Left lobe of liver (tissue), 2 donors: ENCODE measurements at regions not wholly inside any gene's neighbourhood (a gene's known extent, or its start where the extent isn't known, plus 50 kb on each side); places are given as distances from the start of the nearest gene placed in this dataset.
"Not testable (repeated sequence)": the region's sequence is repeated elsewhere in the genome, so short reads cannot be mapped to it uniquely, and the experiment has no call there.

Source experiments
- ATAC-seq: fragments of 200-7000 bp; cut with Tn5 transposase; one replicate; pipeline ENCODE4 v1.9.1; 2020; ENCODE audit warnings: mild to moderate bottlenecking, moderate library complexity
- DNase-seq: peaks from one replicate; pipeline ENCODE4 v3.0.0-alpha.2; 2020; ENCODE audit warnings: low spot score
- donor health status: DM: no; HTN: no; CAD: no; lungs with moderate emphysema.
- donor health status: DM: no; HTN: yes; CAD: no.

DNA sequence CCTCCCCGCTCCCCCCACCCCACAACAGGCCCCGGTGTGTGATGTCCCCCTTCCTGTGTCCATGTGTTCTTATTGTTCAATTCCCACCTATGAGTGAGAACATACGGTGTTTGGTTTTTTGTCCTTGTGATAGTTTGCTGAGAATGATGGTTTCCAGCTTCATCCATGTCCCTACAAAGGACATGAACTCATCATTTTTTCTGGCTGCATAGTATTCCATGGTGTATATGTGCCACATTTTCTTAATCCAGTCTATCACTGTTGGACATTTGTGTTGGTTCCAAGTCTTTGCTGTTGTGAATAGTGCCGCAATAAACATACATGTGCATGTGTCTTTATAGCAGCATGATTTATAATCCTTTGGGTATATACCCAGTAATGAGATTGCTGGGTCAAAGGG is 104.3 kb downstream of the MTPN start:
- DNase-seq, ATAC-seq: not testable (repeated sequence)

DNA sequence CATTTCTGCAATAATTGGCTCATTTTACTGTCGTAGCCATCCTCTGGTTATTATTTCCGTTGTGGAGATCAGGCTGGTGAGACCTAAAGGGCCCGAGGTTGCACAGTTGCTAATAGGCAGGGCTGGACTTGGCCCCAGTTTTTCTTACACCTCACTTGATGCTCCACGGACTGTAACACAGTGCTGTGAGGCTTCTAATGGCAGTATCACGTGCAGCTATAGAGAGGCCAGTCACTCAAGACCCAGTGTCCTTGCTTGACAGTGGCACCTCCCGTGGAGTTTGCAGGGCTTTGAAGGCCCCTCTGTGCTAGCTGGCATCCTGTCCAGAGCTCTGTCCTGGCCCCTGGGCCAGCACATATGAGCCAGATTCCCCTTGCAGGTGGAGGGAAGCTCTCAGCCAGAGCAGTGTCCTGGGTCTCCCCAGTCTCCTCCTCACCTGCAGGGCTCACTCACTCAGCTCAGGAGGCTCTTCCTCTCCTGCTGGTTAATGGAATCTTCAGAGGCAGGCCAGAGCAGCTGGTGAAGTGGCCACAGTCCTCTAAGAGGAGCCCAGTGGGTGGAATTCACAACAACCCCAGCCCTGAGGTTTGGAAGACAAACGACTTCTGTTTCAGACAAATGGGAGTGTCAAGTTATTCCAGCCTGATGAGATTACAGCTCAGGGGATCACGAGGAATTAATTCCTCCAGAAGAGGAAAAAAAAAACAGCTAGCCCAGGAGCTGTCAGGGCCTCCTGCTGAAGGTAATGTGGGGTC is 114.2 kb upstream of the FAM180A start:
- ATAC-seq (no peak), DNase-seq (no peak)

GRCh38 chr7:135859538-135859937 is 110.9 kb upstream of the FAM180A start:
- no peak for ATAC-seq
- DNase-seq, result no peak

DNA sequence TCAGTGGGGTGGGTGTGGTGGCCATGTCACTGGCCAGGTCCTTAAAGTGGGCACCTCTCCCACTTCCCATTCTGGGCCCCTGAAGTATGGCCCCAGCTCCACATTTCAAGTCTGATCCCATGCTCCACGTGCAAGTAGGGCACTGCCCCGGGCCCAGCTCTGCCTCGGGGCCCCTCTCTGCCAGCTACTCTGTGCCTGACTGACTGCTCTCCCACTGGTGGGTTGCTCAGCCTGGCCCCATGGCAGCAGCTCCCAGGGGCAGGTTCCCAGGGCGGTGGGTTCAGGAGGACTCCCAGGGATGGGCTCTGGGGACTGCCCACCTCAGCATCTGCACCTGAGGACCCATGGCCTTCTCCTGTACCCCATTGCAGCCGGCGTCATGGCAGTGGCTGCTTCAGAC is 110.2 kb upstream of the FAM180A start:
- ATAC-seq, result no peak
- no peak for DNase-seq

DNA sequence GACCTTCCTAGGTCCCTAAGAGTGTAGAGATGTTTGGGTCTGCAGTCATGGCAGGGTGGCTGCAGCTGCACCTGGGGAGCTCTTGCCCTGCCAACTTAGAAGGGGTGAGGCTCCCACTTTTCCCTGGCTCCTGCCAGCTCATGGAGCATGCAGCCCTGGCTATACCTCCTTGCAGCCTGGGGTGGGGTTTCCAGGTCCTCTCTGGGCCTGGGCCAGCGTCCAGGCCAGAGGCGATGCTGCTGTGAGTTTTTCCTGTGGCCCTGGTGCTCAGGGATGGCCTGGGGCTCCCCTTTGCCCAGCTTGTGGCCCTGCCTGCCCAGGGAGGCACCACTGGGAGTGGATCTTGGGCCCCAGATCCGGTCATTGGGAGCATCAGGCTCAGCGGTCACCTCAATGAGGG is 109.8 kb upstream of the FAM180A start:
- DNase-seq (no peak), ATAC-seq (no peak)

GRCh38 chr7:135857519-135858274 is 109.1 kb upstream of the FAM180A start:
- ATAC-seq (no peak), DNase-seq (no peak)

- no peak for DNase-seq
These were observed 107.9 kb upstream of the FAM180A start for GRCh38 chr7:135856356-135857144.

DNA sequence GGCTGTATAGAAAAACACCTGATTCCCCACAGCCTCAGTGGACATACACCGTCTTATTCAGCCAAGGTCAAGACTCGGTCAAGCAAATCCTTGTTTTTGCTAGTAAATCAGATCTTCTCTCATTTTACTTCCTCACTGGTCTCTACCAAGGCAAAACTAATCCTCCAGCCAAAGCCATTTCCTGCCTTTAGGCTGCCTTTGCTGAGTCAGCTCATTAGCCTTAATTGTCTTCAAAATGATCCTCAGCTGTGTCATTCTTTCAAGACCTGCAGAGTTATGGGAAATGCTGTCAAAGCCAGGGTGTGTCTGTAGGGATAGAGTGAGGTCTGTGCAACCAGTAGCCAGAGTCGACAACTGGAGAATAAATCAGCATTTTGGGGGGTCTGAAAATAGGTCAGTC is 107.2 kb upstream of the FAM180A start:
- DNase-seq, result no peak
- ATAC-seq, result no peak

More at GRCh38 chr7:135856356-135857144, 107.9 kb upstream of the FAM180A start:
- ATAC-seq, result no peak

GRCh38 chr7:135853499-135853898 is 104.9 kb upstream of the FAM180A start:
- DNase-seq (no peak), ATAC-seq (no peak)

DNA sequence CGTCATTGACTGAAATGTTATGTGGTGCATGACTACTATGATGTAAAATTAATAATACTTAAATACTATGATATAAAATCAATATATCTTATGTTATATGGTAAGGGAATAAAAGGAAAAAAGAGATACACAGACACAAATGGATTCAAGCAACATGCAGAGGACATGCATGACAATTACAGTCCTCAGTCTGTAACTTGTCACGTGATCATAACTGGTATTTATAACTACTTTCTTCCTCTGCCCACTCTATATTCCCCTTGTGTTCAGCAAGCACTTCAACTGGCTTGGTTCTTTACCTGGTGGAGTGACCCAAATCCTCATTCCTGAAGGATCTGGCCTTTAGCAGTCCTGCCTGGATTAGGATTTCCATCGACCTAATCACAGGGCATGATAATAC is 104.4 kb upstream of the FAM180A start:
- DNase-seq (no peak), ATAC-seq (no peak)

GRCh38 chr7:135847242-135847641 is 98.6 kb upstream of the FAM180A start:
- no peak for DNase-seq
- no peak for ATAC-seq

DNA sequence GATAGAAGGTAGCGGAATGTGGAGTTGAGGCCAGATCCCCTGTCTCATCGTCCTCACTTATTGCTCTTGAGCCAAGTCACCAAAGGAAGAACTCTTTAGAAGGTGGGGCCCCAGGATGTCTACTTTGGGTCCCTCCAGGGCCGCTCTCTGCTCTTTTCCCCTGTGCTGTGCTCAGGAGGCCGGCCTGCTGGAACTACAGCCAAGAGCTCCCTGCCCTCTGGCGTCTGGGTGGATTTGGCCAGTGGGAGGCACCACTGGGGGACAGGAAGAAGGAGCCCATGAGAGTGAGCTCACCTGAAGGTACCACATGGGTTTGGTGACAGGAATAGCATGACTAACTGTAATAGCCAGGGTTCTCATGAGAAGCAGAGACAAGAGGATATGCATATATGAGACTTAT is 97.7 kb upstream of the FAM180A start:
- DNase-seq (no peak), ATAC-seq (no peak)

DNA sequence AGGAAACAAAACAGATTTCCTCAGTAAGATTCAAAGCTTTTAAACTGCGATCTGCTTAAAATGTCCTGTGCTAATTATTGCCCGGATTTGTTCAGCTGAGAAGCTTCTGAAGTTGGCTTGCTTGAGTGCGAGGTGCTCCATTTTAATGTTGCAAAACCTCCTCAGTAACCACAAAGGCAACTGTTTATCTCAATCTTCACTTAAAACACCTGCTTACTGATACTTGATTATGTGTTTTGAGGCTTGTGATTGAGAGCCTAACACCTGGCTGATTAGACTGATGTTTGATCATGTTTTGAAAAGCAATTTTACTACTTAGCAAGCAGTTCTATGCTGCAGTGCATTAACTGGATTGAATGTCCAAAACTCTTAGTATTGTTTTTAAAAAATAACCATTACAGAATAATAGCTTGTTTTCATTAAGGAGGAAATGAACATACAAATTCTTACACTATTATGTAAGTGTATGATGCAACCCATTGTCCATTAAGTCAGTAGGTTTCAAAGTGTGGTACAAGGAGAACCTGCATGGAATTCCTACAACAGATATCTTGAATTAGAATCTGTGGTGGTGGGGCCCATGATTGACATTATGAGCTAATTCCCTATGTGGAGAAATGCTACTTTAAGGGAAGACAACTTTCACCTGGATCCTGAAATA is 96.9 kb upstream of the FAM180A start:
- no peak for ATAC-seq
- no peak for DNase-seq

DNA sequence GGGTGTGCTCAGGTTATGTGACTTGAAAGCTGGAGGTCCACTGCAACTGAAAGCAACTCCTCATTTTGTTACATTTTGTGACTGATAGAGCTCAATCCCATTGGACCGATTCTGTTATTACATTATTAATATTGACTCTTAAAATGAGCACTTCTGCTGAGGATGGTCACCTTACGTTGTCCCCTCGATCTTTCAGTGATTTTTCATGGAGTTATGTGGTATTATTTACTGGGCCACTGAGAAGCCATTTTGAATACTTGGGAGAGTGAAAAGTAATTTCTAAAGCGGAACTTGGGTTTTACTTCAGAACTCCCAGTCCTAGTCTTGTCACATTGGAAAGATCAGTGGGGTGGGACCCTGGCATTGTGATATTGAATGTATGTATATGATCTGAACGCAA is 96.3 kb upstream of the FAM180A start:
- DNase-seq, result no peak

DNA sequence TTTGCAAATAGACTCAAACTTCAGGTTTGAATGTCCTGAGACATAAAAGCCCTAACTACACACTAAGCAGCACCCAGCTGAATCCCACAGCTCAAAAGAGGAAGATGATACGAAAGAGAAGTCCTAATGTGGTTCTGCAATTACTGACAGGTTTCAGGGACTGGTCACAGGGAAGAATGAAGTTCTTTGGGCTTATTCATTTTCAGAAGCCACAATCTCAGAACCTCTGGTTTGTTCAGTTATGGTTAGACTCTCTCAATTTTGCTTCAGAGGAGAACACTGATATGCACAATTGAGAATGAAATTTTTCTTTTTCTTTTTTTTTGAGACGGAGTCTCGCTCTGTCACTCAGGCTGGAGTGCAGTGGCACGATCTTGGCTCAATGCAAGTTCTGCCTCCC is 94.6 kb upstream of the FAM180A start:
- ATAC-seq (no peak), DNase-seq (no peak)

More for the DNA sequence above, 96.3 kb upstream of the FAM180A start:
- no peak for ATAC-seq

DNA sequence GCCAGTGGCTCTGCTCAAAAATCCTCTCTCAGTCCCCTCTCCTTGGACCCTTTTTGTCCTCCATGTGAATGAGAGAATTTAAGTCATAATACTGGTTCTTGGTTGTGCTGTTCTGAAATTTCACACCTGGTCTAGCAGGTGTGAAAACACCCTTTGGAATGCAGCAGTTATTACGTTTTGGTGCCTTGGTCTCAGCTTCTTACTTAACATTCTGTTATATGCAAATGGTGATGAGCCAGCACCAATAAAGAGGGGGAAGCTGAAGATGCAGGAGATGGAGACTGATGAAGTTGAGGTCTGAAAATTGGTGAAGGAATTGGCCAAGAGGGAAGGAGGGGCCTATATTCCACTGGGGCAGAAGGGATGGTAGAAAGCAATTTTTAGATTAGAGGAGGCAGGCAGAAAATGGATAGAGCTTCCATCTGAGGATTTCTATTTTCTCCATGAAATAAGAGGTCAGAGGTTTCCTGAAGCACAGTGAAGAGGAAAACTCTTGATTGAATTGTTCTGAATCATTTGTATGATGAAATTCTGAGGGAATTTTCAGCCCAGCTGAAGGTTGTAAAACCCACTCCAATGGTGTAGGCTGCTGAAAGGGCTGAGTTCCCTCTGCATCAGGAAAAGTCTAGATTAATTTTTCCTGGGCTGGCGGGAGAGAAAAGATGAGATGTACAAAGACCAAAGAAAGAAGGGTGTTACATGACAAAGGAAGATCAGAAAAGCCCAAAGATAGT is 94.0 kb upstream of the FAM180A start:
- ATAC-seq, result no peak
- no peak for DNase-seq

DNA sequence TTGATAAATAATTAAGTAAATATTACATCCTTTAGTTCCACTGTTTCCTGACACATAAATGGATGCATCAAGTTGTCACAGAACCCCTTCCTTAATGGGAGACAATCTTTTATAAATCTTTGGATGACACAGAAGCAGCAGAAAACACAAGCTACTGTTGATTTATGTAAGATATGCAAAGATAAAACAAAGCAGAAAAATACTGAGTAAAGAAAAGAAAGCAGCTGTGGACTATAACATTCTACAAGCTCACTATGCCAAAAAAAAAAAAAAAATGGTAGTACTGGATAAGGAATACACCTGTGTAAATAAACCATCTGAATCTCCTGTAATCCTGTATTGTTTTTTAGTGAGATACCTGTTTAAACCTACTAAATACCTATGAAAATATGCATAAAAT is 92.0 kb upstream of the FAM180A start:
- ATAC-seq, result no peak
- DNase-seq, result no peak

DNA sequence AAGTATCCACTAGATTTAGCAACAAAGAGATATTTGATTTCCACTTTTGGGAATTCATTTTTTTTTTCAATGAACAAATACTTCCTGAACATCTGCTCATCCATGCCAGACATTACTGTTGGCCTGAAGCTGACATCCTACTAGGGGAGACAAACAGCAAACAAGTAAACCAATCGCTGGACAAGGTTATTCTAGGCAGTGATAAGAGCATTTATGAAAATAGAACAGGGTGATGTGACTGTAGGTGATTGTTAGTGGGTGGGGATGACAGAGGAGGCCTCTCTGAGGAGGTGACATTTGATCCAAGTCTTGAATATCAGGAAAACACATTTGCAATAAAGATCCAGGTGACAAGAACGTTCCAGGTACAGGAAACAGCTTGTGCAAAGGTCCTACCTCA is 89.1 kb upstream of the FAM180A start:
- no peak for DNase-seq

DNA sequence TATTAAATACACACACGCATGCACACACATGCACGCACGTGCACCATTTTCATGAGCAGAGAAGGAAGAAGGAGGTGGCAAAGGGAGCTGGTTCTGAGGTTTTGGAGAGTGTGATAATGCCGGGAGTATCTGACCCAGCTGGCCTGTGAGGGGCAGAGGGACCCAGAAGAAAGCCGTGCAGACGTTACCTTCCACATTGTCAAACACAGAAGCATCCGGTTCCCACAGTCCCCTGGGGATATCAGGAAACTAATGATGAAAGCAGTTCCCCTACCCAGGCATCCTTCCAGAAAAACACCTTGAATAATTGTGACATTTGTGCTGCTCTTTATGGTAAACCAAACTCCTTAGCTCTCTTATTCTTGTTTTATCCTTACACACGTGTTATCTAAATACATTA is 85.7 kb upstream of the FAM180A start:
- ATAC-seq, result no peak
- DNase-seq, result no peak

More for the DNA sequence above, 89.1 kb upstream of the FAM180A start:
- ATAC-seq, result no peak

DNA sequence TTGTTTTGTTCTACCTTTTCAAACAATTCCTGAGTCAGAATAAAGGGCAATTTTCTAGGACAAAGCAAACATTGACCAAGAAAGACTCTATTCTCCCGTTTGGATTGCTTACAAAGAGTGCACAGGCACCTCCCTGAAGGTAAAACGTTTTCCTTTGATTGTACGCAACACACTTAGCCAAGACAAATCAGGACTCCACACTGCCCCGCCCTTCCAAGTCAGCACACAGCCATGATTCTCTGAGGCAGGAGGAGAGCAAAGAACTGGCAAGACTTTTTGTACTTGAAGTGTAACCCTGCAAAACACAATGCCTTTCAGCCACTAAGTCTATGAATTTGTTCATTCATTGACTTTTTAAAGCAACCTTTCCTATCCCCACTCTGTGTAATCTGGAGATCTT is 85.0 kb upstream of the FAM180A start:
- no peak for DNase-seq
- no peak for ATAC-seq
